DND-41 (cell line): ENCODE measurements at regions not wholly inside any gene's neighbourhood (a gene's known extent, or its start where the extent isn't known, plus 50 kb on each side); places are given as distances from the start of the nearest gene placed in this dataset.
"Not testable (repeated sequence)": the region's sequence is repeated elsewhere in the genome, so short reads cannot be mapped to it uniquely, and the experiment has no call there.

Experiments
- ATAC-seq: fragments of 200-7000 bp; cut with Tn5 transposase; 3 replicates; pipeline ENCODE4 v1.9.1; 2021; ENCODE audit warnings: low read depth; ENCODE audit not compliant: insufficient read depth
- DNase-seq: peaks from one replicate; pipeline ENCODE4 v3.0.0-alpha.2; 2020
- H2AFZ ChIP-seq: 2 replicates; pipeline ENCODE4 v1.6.0; 2012; ENCODE audit warnings: low read depth, low read length
- H3K27ac ChIP-seq: 2 replicates; pipeline ENCODE4 v1.5.1; 2012; ENCODE audit warnings: low read length, inconsistent platforms
- H3K27me3 ChIP-seq: fragments of 200-600 bp; sonication (generic); 2 replicates; pipeline ENCODE4 v1.6.0; 2012; ENCODE audit warnings: low read length, mild to moderate bottlenecking, inconsistent platforms; ENCODE audit not compliant: insufficient read depth, poor library complexity
- H3K36me3 ChIP-seq: 2 replicates; pipeline ENCODE4 v1.5.1; 2012; ENCODE audit warnings: low read length, inconsistent platforms; ENCODE audit not compliant: insufficient read depth
- H3K4me1 ChIP-seq: 2 replicates; pipeline ENCODE4 v1.5.1; 2012; ENCODE audit warnings: mild to moderate bottlenecking, low read length; ENCODE audit not compliant: insufficient read depth
- H3K4me2 ChIP-seq: 2 replicates; pipeline ENCODE4 v1.6.0; 2012; ENCODE audit warnings: mild to moderate bottlenecking, moderate library complexity, low read length, inconsistent platforms; ENCODE audit not compliant: insufficient read depth
- H3K4me3 ChIP-seq, 2 experiments: fragments of 200-600 bp in 1 of 2; shearing (Covaris generic) in 1 of 2; 2 replicates each; pipeline ENCODE4 v1.5.1; 2012 to 2016; ENCODE audit warnings: inconsistent platforms in 2 of 2, low read length in 2 of 2, mild to moderate bottlenecking in 2 of 2, low read depth in 1 of 2, moderate library complexity in 1 of 2
- H3K79me2 ChIP-seq: 2 replicates; pipeline ENCODE4 v1.6.0; 2012; ENCODE audit warnings: low read length, inconsistent platforms; ENCODE audit not compliant: insufficient read depth
- H3K9ac ChIP-seq: 2 replicates; pipeline ENCODE4 v1.6.0; 2012; ENCODE audit warnings: low read depth, mild to moderate bottlenecking, inconsistent platforms, low read length, moderate library complexity
- H3K9me3 ChIP-seq: 2 replicates; pipeline ENCODE4 v1.5.1; 2012; ENCODE audit warnings: low read length, moderate library complexity, mild to moderate bottlenecking, inconsistent platforms; ENCODE audit not compliant: insufficient read depth, severe bottlenecking
- H4K20me1 ChIP-seq: 2 replicates; pipeline ENCODE4 v1.6.0; 2012; ENCODE audit warnings: low read length; ENCODE audit not compliant: insufficient read depth
- CTCF ChIP-seq: IDR thresholded peaks from 2 replicates; pipeline ENCODE4 v1.5.1; 2012; ENCODE audit warnings: borderline replicate concordance, low read length, moderate library complexity, mild to moderate bottlenecking; ENCODE audit not compliant: poor library complexity, severe bottlenecking; ENCODE audit errors: extremely low read depth
- EZH2 ChIP-seq: IDR thresholded peaks from 3 replicates; pipeline ENCODE4 v1.6.1; 2012; ENCODE audit warnings: borderline replicate concordance, low read depth, mild to moderate bottlenecking, moderate library complexity, low read length, inconsistent platforms; ENCODE audit not compliant: severe bottlenecking

GRCh38 chr17:12195418-12195817 lies 174.7 kb downstream of the MAP2K4 start:
- Histone ChIP-seq H3K4me2 (no peak overlapping the region), H3K27me3 (peaks cover 6% of the 10 kb centered on the region), H2AFZ (no peak overlapping the region), H3K9me3 (no peaks in the 10 kb centered on the region), H3K4me1 (no peaks in the 10 kb centered on the region), H4K20me1 (no peaks in the 10 kb centered on the region), H3K36me3 (no peaks in the 10 kb centered on the region), H3K27ac (no peak overlapping the region), H3K9ac (no peak overlapping the region), H3K79me2 (no peaks in the 10 kb centered on the region), H3K4me3 (no peak overlapping the region)
- TF ChIP-seq CTCF (no peak), EZH2 (no peak)
- ATAC-seq, result no peak
- DNase-seq, result no peak

GRCh38 chr17:12201294-12201880 lies 180.7 kb downstream of the MAP2K4 start:
- no peak for ATAC-seq

GRCh38 chr17:12209632-12210191 lies 189.0 kb downstream of the MAP2K4 start:
- Histone ChIP-seq H3K4me3 (no peak overlapping the region), H4K20me1 (no peaks in the 10 kb centered on the region), H3K9me3 (no peaks in the 10 kb centered on the region), H2AFZ (no peak overlapping the region), H3K27ac (no peak overlapping the region), H3K36me3 (no peaks in the 10 kb centered on the region), H3K4me1 (no peaks in the 10 kb centered on the region), H3K9ac (no peak overlapping the region), H3K79me2 (no peaks in the 10 kb centered on the region), H3K27me3 (no peaks in the 10 kb centered on the region), H3K4me2 (no peak overlapping the region)
- DNase-seq (no peak), ATAC-seq (no peak)
- TF ChIP-seq CTCF (no peak), EZH2 (no peak)

More at GRCh38 chr17:12201294-12201880, 180.7 kb downstream of the MAP2K4 start:
- no peaks in the 10 kb centered on the region for H4K20me1 ChIP-seq
- H3K4me1 ChIP-seq, result no peaks in the 10 kb centered on the region
- H3K27me3 ChIP-seq, result peaks cover 9% of the 10 kb centered on the region
- TF ChIP-seq CTCF (no peak), EZH2 (no peak)
- no peaks in the 10 kb centered on the region for H3K36me3 ChIP-seq
- no peak for DNase-seq
- no peak overlapping the region for H2AFZ ChIP-seq
- no peaks in the 10 kb centered on the region for H3K9me3 ChIP-seq
- no peak overlapping the region for H3K4me3 ChIP-seq
- no peak overlapping the region for H3K4me2 ChIP-seq
- no peak overlapping the region for H3K9ac ChIP-seq
- no peak overlapping the region for H3K27ac ChIP-seq
- H3K79me2 ChIP-seq, result no peaks in the 10 kb centered on the region

- not testable (repeated sequence) for ATAC-seq, H3K27ac ChIP-seq, H3K36me3 ChIP-seq, H3K79me2 ChIP-seq, H4K20me1 ChIP-seq, H3K27me3 ChIP-seq, H3K4me2 ChIP-seq, H3K4me1 ChIP-seq, DNase-seq, H3K4me3 ChIP-seq, H2AFZ ChIP-seq, H3K9me3 ChIP-seq, H3K9ac ChIP-seq
These were observed 200.2 kb downstream of the MAP2K4 start for GRCh38 chr17:12220714-12221439.
